IMR-90 (cell line): ENCODE measurements at regions not wholly inside any gene's neighbourhood (a gene's known extent, or its start where the extent isn't known, plus 50 kb on each side); places are given as distances from the start of the nearest gene placed in this dataset.

ENCODE experiments used
- ATAC-seq: fragments of 200-7000 bp; cut with Tn5 transposase; 2 replicates; pipeline ENCODE4 v1.9.1; 2020; ENCODE audit warnings: low read depth, mild to moderate bottlenecking, moderate library complexity
- BruUV-seq: library from RNA; stranded (reverse); fragments of 400-500 nt; replicated peaks from 2 replicates; lab custom pipeline; 2021; lab: Mats Ljungman, UMichigan
- CTCF ChIA-PET: fragments of 300-600 bp; formaldehyde crosslinking; extraction: SDS; loops from one replicate; lab custom pipeline; 2021; ENCODE audit warnings: antibody characterized with exemption; lab: Yijun Ruan, JAX
- POLR2A ChIA-PET: fragments of 300-600 bp; sonication (Branson Sonifier 250); formaldehyde crosslinking; loops from one replicate; lab custom pipeline; 2022; ENCODE audit warnings: antibody characterized with exemption; ENCODE audit not compliant: unreplicated experiment; lab: Charles Lee
- DNase-seq: peaks from one replicate; pipeline ENCODE4 v3.0.0; 2013
- H2AFZ ChIP-seq: replicated peaks from 2 replicates; pipeline ENCODE3; 2013; ENCODE audit warnings: low read length, mild to moderate bottlenecking; ENCODE audit not compliant: poor library complexity
- H2AK5ac ChIP-seq: 2 replicates; pipeline ENCODE4 v1.6.1; 2013; ENCODE audit warnings: low read depth, low read length, inconsistent platforms
- H2AK9ac ChIP-seq: replicated peaks from 2 replicates; pipeline ENCODE3; 2013; ENCODE audit warnings: mild to moderate bottlenecking, low read depth, low read length, moderate library complexity; ENCODE audit not compliant: poor library complexity
- H2BK120ac ChIP-seq: 2 replicates; pipeline ENCODE4 v1.6.1; 2013; ENCODE audit warnings: low read depth, low read length, inconsistent platforms
- H2BK15ac ChIP-seq: 3 replicates; pipeline ENCODE4 v1.6.1; 2013; ENCODE audit warnings: low read depth, low read length, inconsistent platforms
- H2BK20ac ChIP-seq: 2 replicates; pipeline ENCODE4 v1.6.1; 2013; ENCODE audit warnings: low read depth, mild to moderate bottlenecking, inconsistent platforms, low read length, moderate library complexity
- H2BK5ac ChIP-seq: 2 replicates; pipeline ENCODE4 v1.6.1; 2013; ENCODE audit warnings: mild to moderate bottlenecking, low read depth, low read length, inconsistent platforms; ENCODE audit not compliant: poor library complexity, severe bottlenecking
- H3K14ac ChIP-seq: replicated peaks from 2 replicates; pipeline ENCODE4 v1.6.1; 2013; ENCODE audit warnings: low read depth, low read length, inconsistent platforms
- H3K18ac ChIP-seq: 2 replicates; pipeline ENCODE4 v1.6.1; 2013; ENCODE audit warnings: low read depth, low read length, control low read depth
- H3K23ac ChIP-seq: 2 replicates; pipeline ENCODE4 v1.6.1; 2013; ENCODE audit warnings: low read depth, low read length, inconsistent platforms
- H3K27ac ChIP-seq: 2 replicates; pipeline ENCODE4 v1.5.1; 2013; ENCODE audit warnings: mild to moderate bottlenecking, control low read depth, low read length; ENCODE audit not compliant: insufficient read depth
- H3K27me3 ChIP-seq: 2 replicates; pipeline ENCODE4 v1.6.1; 2013; ENCODE audit warnings: low read length; ENCODE audit not compliant: control insufficient read depth, insufficient read depth
- H3K36me3 ChIP-seq: 2 replicates; pipeline ENCODE4 v1.6.1; 2013; ENCODE audit warnings: low read length, mixed read lengths; ENCODE audit not compliant: control insufficient read depth, insufficient read depth
- H3K4ac ChIP-seq: 2 replicates; pipeline ENCODE4 v1.6.1; 2013; ENCODE audit warnings: low read depth, low read length, inconsistent platforms
- H3K4me1 ChIP-seq: 2 replicates; pipeline ENCODE4 v1.6.1; 2013; ENCODE audit warnings: low read length, mixed read lengths; ENCODE audit not compliant: control insufficient read depth, insufficient read depth
- H3K4me2 ChIP-seq: 2 replicates; pipeline ENCODE4 v1.6.1; 2013; ENCODE audit warnings: low read depth, mild to moderate bottlenecking, control low read depth, low read length, moderate library complexity
- H3K4me3 ChIP-seq: 2 replicates; pipeline ENCODE4 v1.5.1; 2013; ENCODE audit warnings: low read depth, mild to moderate bottlenecking, control low read depth, low read length, moderate library complexity; ENCODE audit not compliant: insufficient read depth
- H3K56ac ChIP-seq: 2 replicates; pipeline ENCODE4 v1.6.1; 2013; ENCODE audit warnings: low read length, inconsistent platforms; ENCODE audit not compliant: insufficient read depth; ENCODE audit errors: extremely low read depth
- H3K79me1 ChIP-seq, 2 experiments: 2 replicates each; pipeline ENCODE4 v1.6.1; 2013; ENCODE audit warnings: low read length in 2 of 2, inconsistent platforms in 1 of 2, low read depth in 1 of 2
- H3K9ac ChIP-seq: 2 replicates; pipeline ENCODE4 v1.6.1; 2013; ENCODE audit warnings: low read depth, low read length, control low read depth
- H3K9me1 ChIP-seq: 2 replicates; pipeline ENCODE4 v1.6.1; 2013; ENCODE audit warnings: low read length, inconsistent platforms; ENCODE audit not compliant: insufficient read depth
- H3K9me3 ChIP-seq: 2 replicates; pipeline ENCODE4 v1.6.1; 2013; ENCODE audit warnings: low read length; ENCODE audit not compliant: control insufficient read depth, insufficient read depth
- H4K20me1 ChIP-seq: 2 replicates; pipeline ENCODE4 v1.6.1; 2013; ENCODE audit warnings: low read length, inconsistent platforms; ENCODE audit not compliant: insufficient read depth
- H4K5ac ChIP-seq: 2 replicates; pipeline ENCODE4 v1.6.1; 2013; ENCODE audit warnings: mild to moderate bottlenecking, low read depth, low read length, control low read depth
- H4K8ac ChIP-seq, 2 experiments: 2 replicates each; pipeline ENCODE4 v1.6.1; 2013; ENCODE audit warnings: low read depth in 2 of 2, low read length in 2 of 2, control low read depth in 1 of 2, inconsistent platforms in 1 of 2
- H4K91ac ChIP-seq: 2 replicates; pipeline ENCODE4 v1.6.1; 2013; ENCODE audit warnings: low read depth, low read length, inconsistent platforms; ENCODE audit not compliant: insufficient read depth
- BHLHE40 ChIP-seq: fragments of 150-350 bp; IDR thresholded peaks from 2 replicates; pipeline ENCODE4 v1.6.1; 2016; ENCODE audit warnings: mild to moderate bottlenecking, low read depth, low read length
- CEBPB ChIP-seq: IDR thresholded peaks from 2 replicates; pipeline ENCODE4 v1.6.1; 2012; ENCODE audit warnings: low read depth, low read length, improper control_type of control experiment
- CHD1 ChIP-seq: IDR thresholded peaks from 2 replicates; pipeline ENCODE4 v1.6.1; 2012; ENCODE audit warnings: low read depth, low read length, improper control_type of control experiment
- FOS ChIP-seq: fragments of 150-350 bp; IDR thresholded peaks from 2 replicates; pipeline ENCODE4 v1.6.1; 2016; ENCODE audit warnings: low read depth, low read length
- MAFK ChIP-seq: IDR thresholded peaks from 2 replicates; pipeline ENCODE4 v1.6.1; 2012; ENCODE audit warnings: low read depth, low read length, improper control_type of control experiment
- MAZ ChIP-seq: IDR thresholded peaks from 2 replicates; pipeline ENCODE4 v1.6.1; 2012; ENCODE audit warnings: low read depth, mild to moderate bottlenecking, low read length, improper control_type of control experiment, moderate library complexity, borderline replicate concordance
- MXI1 ChIP-seq: IDR thresholded peaks from 2 replicates; pipeline ENCODE4 v1.6.1; 2012; ENCODE audit warnings: low read depth, mild to moderate bottlenecking, low read length, moderate library complexity, borderline replicate concordance
- NFE2L2 ChIP-seq: fragments of 150-350 bp; IDR thresholded peaks from 2 replicates; pipeline ENCODE4 v1.6.1; 2016; ENCODE audit warnings: low read depth, mild to moderate bottlenecking, low read length
- POLR2A ChIP-seq: IDR thresholded peaks from 2 replicates; pipeline ENCODE4 v1.6.1; 2012; ENCODE audit warnings: mild to moderate bottlenecking, low read depth, low read length
- RAD21 ChIP-seq: IDR thresholded peaks from 2 replicates; pipeline ENCODE4 v1.6.1; 2012; ENCODE audit warnings: low read length, improper control_type of control experiment
- RCOR1 ChIP-seq: IDR thresholded peaks from 2 replicates; pipeline ENCODE4 v1.6.1; 2012; ENCODE audit warnings: mild to moderate bottlenecking, low read length, improper control_type of control experiment; ENCODE audit not compliant: insufficient replicate concordance
- RFX5 ChIP-seq: IDR thresholded peaks from 2 replicates; pipeline ENCODE4 v1.8.0; 2012; ENCODE audit warnings: low read depth, mild to moderate bottlenecking, low read length, moderate library complexity
- SMC3 ChIP-seq: fragments of 150-350 bp; IDR thresholded peaks from 2 replicates; pipeline ENCODE4 v1.6.1; 2016; ENCODE audit warnings: low read depth, mild to moderate bottlenecking, antibody characterized with exemption, low read length, moderate library complexity
- whole genome bisulfite sequencing, 2 experiments: methylation state at CpG; one replicate each; pipeline versions ENCODE4 v1.1.5 to v1.1.7; 2013; ENCODE audit warnings: missing lambda C conversion rate in 2 of 2; ENCODE audit not compliant: insufficient read length in 1 of 2; ENCODE audit errors: extremely low coverage in 2 of 2; 5-methylcytosine and 5-hydroxymethylcytosine counted together
- dilution Hi-C: fragments of 300-500 bp; cut with HindIII; formaldehyde crosslinking; loops from one replicate; pipeline ENCODE4 v1.14.3; 2018; ENCODE audit warnings: low sequenced_read_pairs; ENCODE audit not compliant: unreplicated experiment
- in situ Hi-C: fragments of 300-500 bp; cut with MboI; formaldehyde crosslinking; loops from 3 replicates; pipeline ENCODE4 v1.14.3; 2019; ENCODE audit warnings: low sequenced_read_pairs, inconsistent platforms, mixed read lengths
- intact Hi-C: fragments of 100-400 bp; cut with micrococcal nuclease; formaldehyde crosslinking; loops from 2 replicates; pipeline ENCODE4 v1.10.0; 2022
- TF ChIP-seq, protein P1 (sequence below): fragments of 150-350 bp; IDR thresholded peaks from 2 replicates; pipeline ENCODE4 v1.6.1; 2017; ENCODE audit warnings: mild to moderate bottlenecking, antibody characterized with exemption, low read length, low read depth
- TF ChIP-seq, protein P2 (sequence below): fragments of 150-350 bp; IDR thresholded peaks from 2 replicates; pipeline ENCODE4 v1.6.1; 2016; ENCODE audit warnings: low read depth, mild to moderate bottlenecking, low read length, moderate library complexity, borderline replicate concordance
- TF ChIP-seq, protein P3 (sequence below): conservative IDR thresholded peaks from 2 replicates; pipeline ENCODE4 v1.5.1; 2012; ENCODE audit warnings: mild to moderate bottlenecking, low read depth, low read length, improper control_type of control experiment

DNA sequence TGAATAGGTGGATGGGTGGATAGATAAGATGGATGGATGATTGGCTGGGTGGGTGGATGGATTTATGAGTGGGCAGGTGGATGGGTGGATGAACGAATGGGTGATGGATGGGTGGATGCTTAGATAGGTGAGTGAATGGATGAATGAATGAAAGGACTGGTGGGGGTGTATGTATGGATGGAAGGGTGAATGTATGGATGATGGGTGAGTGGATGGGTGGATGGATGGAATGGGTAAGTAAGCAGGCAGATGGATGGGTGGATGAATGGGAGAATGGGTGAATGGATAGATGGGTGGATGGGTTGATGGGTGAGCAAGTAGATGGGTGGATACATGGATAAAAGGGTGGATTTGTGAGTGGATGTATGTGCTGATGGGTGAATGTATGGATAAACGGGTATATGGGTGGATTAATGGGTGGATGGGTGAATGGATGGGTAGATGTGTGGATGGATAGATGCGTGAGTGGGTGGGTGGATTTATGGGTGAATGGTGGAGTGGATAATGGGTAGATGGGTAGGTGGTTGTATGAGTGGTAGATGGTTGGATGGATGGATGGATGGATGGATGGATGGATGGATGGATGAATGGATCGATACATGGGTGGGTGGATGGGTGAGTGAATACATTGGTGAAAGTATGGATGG, 682.6 kb downstream of the HS3ST4 start:
- H3K56ac ChIP-seq = no peak overlapping the region
- no peaks in the 10 kb centered on the region for H3K27me3 ChIP-seq
- H3K4me1 ChIP-seq = no peaks in the 10 kb centered on the region
- H2BK5ac ChIP-seq = peak overlapping the region; percentile 53
- no peak for DNase-seq
- H4K91ac ChIP-seq = no peak overlapping the region
- no peak overlapping the region for H3K4me3 ChIP-seq
- intact Hi-C loops (no loop called here), in situ Hi-C loops (no loop called here), dilution Hi-C loops (no loop called here)
- no peak overlapping the region for H3K18ac ChIP-seq
- H4K5ac ChIP-seq = no peak overlapping the region
- TF ChIP-seq RAD21 = no peak
- TF ChIP-seq CHD1 = no peak
- TF ChIP-seq SMC3 = no peak
- no peak for TF ChIP-seq MAZ
- no peak for TF ChIP-seq MAFK
- no peak for TF ChIP-seq NFE2L2
- TF ChIP-seq MXI1 = no peak
- TF ChIP-seq, protein P1, sequence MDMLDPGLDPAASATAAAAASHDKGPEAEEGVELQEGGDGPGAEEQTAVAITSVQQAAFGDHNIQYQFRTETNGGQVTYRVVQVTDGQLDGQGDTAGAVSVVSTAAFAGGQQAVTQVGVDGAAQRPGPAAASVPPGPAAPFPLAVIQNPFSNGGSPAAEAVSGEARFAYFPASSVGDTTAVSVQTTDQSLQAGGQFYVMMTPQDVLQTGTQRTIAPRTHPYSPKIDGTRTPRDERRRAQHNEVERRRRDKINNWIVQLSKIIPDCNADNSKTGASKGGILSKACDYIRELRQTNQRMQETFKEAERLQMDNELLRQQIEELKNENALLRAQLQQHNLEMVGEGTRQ = no peak
- no peak for TF ChIP-seq CEBPB
- TF ChIP-seq FOS = no peak
- TF ChIP-seq, protein P2, sequence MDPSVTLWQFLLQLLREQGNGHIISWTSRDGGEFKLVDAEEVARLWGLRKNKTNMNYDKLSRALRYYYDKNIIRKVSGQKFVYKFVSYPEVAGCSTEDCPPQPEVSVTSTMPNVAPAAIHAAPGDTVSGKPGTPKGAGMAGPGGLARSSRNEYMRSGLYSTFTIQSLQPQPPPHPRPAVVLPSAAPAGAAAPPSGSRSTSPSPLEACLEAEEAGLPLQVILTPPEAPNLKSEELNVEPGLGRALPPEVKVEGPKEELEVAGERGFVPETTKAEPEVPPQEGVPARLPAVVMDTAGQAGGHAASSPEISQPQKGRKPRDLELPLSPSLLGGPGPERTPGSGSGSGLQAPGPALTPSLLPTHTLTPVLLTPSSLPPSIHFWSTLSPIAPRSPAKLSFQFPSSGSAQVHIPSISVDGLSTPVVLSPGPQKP = no peak
- TF ChIP-seq POLR2A = no peak
- no peak for TF ChIP-seq RFX5
- TF ChIP-seq BHLHE40 = no peak
- TF ChIP-seq, protein P3, sequence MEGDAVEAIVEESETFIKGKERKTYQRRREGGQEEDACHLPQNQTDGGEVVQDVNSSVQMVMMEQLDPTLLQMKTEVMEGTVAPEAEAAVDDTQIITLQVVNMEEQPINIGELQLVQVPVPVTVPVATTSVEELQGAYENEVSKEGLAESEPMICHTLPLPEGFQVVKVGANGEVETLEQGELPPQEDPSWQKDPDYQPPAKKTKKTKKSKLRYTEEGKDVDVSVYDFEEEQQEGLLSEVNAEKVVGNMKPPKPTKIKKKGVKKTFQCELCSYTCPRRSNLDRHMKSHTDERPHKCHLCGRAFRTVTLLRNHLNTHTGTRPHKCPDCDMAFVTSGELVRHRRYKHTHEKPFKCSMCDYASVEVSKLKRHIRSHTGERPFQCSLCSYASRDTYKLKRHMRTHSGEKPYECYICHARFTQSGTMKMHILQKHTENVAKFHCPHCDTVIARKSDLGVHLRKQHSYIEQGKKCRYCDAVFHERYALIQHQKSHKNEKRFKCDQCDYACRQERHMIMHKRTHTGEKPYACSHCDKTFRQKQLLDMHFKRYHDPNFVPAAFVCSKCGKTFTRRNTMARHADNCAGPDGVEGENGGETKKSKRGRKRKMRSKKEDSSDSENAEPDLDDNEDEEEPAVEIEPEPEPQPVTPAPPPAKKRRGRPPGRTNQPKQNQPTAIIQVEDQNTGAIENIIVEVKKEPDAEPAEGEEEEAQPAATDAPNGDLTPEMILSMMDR = no peak
- no peak for TF ChIP-seq RCOR1
- peaks cover 15% of the 10 kb centered on the region for H3K9me3 ChIP-seq
- H3K9me1 ChIP-seq = no peaks in the 10 kb centered on the region
- no peak overlapping the region for H3K9ac ChIP-seq
- H2BK20ac ChIP-seq = no peak overlapping the region
- no peaks in the 10 kb centered on the region for H3K36me3 ChIP-seq
- CTCF ChIA-PET = no interaction called here
- H4K8ac ChIP-seq = no peak overlapping the region
- no peak overlapping the region for H2BK15ac ChIP-seq
- no peak overlapping the region for H3K4ac ChIP-seq
- ATAC-seq = no peak
- WGBS, 2 experiments = 43 to 96% methylated on average over 3 to 4 of the region's 4 CpGs
- H2BK120ac ChIP-seq = no peak overlapping the region
- POLR2A ChIA-PET = no interaction called here
- no peak overlapping the region for H3K27ac ChIP-seq
- H2AFZ ChIP-seq = no peak overlapping the region
- no peak overlapping the region for H2AK5ac ChIP-seq
- no peak overlapping the region for H3K14ac ChIP-seq
- no peak overlapping the region for H2AK9ac ChIP-seq
- H4K20me1 ChIP-seq = no peaks in the 10 kb centered on the region
- BruUV-seq = no TSS peak
- no peak overlapping the region for H3K4me2 ChIP-seq
- H3K79me1 ChIP-seq = no peaks in the 10 kb centered on the region
- H3K23ac ChIP-seq = no peak overlapping the region
